AG04450 (cell line): ENCODE measurements at regions not wholly inside any gene's neighbourhood (a gene's known extent, or its start where the extent isn't known, plus 50 kb on each side); places are given as distances from the start of the nearest gene placed in this dataset.
A peak's percentile ranks its signal among the peaks of the same experiment; 100 is the strongest.

Experiments used
- CTCF ChIA-PET: fragments of 300-600, 350-600 bp; formaldehyde crosslinking; extraction: SDS; loops from one replicate; lab custom pipeline; 2022; ENCODE audit warnings: antibody characterized with exemption, inconsistent platforms; lab: Charles Lee
- POLR2A ChIA-PET: fragments of 350-600 bp; formaldehyde crosslinking; extraction: SDS; loops from one replicate; lab custom pipeline; 2021; ENCODE audit warnings: antibody characterized with exemption, inconsistent platforms; lab: Yijun Ruan, JAX
- DNase-seq: peaks from one replicate; pipeline ENCODE4 v3.0.0-alpha.2; 2011; ENCODE audit warnings: low read depth, low spot score
- H3K27ac ChIP-seq: one replicate; pipeline ENCODE4 v1.5.1; 2012; ENCODE audit warnings: low read depth, low read length, control low read depth
- H3K27me3 ChIP-seq: one replicate; pipeline ENCODE4 v1.6.0; 2012; ENCODE audit warnings: low read length; ENCODE audit not compliant: control insufficient read depth, insufficient read depth
- H3K4me3 ChIP-seq: 2 replicates; pipeline ENCODE4 v1.5.1; 2011; ENCODE audit warnings: mild to moderate bottlenecking, low read depth, low read length, control low read depth
- H3K9me3 ChIP-seq: 2 replicates; pipeline ENCODE4 v1.5.1; 2012; ENCODE audit warnings: low read length; ENCODE audit not compliant: control insufficient read depth, insufficient read depth
- CTCF ChIP-seq: IDR thresholded peaks from 2 replicates; pipeline ENCODE4 v1.5.1; 2011; ENCODE audit warnings: low read depth, low read length, control low read depth, inconsistent platforms

- Histone ChIP-seq H3K4me3 (no peak overlapping the region), H3K9me3 (peaks cover 2% of the 10 kb centered on the region), H3K27me3 (no peaks in the 10 kb centered on the region), H3K27ac (no peak overlapping the region)
- no peak for DNase-seq
- TF ChIP-seq CTCF = no peak
- ChIA-PET CTCF (interaction anchor here (1.5 kb wide), 1 partner anchor 264 kb away, joined by 6 read pairs; no protein-coding TSS in a partner anchor), POLR2A (interaction anchor here (0.5 kb wide), 1 partner anchor 62 kb away, joined by 3 read pairs; no protein-coding TSS in a partner anchor)
Measured at GRCh38 chr9:16136961-16137360, 584.1 kb downstream of the CCDC171 start.

GRCh38 chr9:16138561-16139491 is 586.0 kb downstream of the CCDC171 start:
- ChIA-PET POLR2A (interaction anchor here (1.0 to 1.1 kb wide), 2 partner anchors 12 to 69 kb away, joined by 3 to 4 read pairs; no protein-coding TSS in a partner anchor), CTCF (interaction anchor here (1.6 kb wide), 1 partner anchor 16 kb away, joined by 7 read pairs; no protein-coding TSS in a partner anchor)
- Histone ChIP-seq H3K27ac (peak overlapping the region; percentile 43), H3K9me3 (peaks cover 1% of the 10 kb centered on the region), H3K4me3 (no peak overlapping the region), H3K27me3 (no peaks in the 10 kb centered on the region)
- peak; percentile 51 for DNase-seq
- TF ChIP-seq CTCF = no peak

- no peak for TF ChIP-seq CTCF
- peak overlapping the region; percentile 4 for H3K27ac ChIP-seq
- CTCF ChIA-PET = interaction anchor here (1.6 kb wide), 1 partner anchor 266 kb away, joined by 5 read pairs; no protein-coding TSS in a partner anchor
Measured at GRCh38 chr9:16139774-16140173, 586.9 kb downstream of the CCDC171 start.

GRCh38 chr9:16143310-16143709 is 590.5 kb downstream of the CCDC171 start:
- CTCF ChIA-PET = no interaction called here

More at GRCh38 chr9:16139774-16140173, 586.9 kb downstream of the CCDC171 start:
- POLR2A ChIA-PET = interaction anchor here (1.1 kb wide), 1 partner anchor 11 kb away, joined by 3 read pairs; no protein-coding TSS in a partner anchor
- Histone ChIP-seq H3K27me3 (no peaks in the 10 kb centered on the region), H3K4me3 (no peak overlapping the region), H3K9me3 (no peaks in the 10 kb centered on the region; the same call in 1 of the 2 replicates)
- no peak for DNase-seq

More at GRCh38 chr9:16143310-16143709, 590.5 kb downstream of the CCDC171 start:
- Histone ChIP-seq H3K27me3 (no peaks in the 10 kb centered on the region), H3K4me3 (no peak overlapping the region), H3K27ac (peak overlapping the region; percentile 21), H3K9me3 (no peaks in the 10 kb centered on the region; the same call in 1 of the 2 replicates)
- POLR2A ChIA-PET = no interaction called here
- no peak for TF ChIP-seq CTCF
- no peak for DNase-seq
